Cerebellar cortex (tissue), 1 donor: ENCODE measurements at regions not wholly inside any gene's neighbourhood (a gene's known extent, or its start where the extent isn't known, plus 50 kb on each side); places are given as distances from the start of the nearest gene placed in this dataset.

Experiments
- DNase-seq: peaks from one replicate; pipeline ENCODE4 v3.0.0-alpha.2; 2015; ENCODE audit warnings: low spot score

GRCh38 chr2:107772353-107772752 lies 54.3 kb upstream of the RGPD4 start:
- DNase-seq: no peak

DNA sequence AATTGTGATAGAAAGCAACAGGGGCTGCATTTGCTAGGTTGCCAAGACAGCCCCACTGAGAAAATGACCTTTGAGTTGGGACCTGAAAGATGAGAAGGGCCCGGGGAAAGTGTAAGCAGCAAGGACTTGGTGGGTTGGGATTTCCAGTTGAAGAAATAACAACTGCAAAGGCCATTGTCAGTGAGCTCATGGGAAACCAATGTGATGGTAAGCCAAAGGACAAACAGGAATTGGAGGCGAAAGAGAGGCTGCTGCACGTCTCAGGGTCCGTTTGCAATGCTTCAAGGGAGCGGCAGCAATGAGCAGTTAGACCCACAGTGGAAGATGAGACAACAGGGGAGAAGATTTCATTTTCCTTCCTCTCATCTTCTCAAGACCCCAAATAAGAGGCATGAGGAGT lies 51.5 kb upstream of the RGPD4 start:
- DNase-seq: no peak

GRCh38 chr2:107775791-107776190 lies 50.9 kb upstream of the RGPD4 start:
- DNase-seq: no peak

GRCh38 chr2:107776362-107776761 lies 50.3 kb upstream of the RGPD4 start:
- no peak for DNase-seq
